Endothelial cell of umbilical vein (primary cell): ENCODE measurements at regions not wholly inside any gene's neighbourhood (a gene's known extent, or its start where the extent isn't known, plus 50 kb on each side); places are given as distances from the start of the nearest gene placed in this dataset.

Experiments used
- BruUV-seq: library from RNA; stranded (reverse); fragments of 400-500 nt; replicated peaks from 2 replicates; lab custom pipeline; 2021; lab: Mats Ljungman, UMichigan
- CTCF ChIA-PET: fragments of 300-600, 350-600 bp; sonication (Branson Sonifier 250); formaldehyde crosslinking; loops from one replicate; lab custom pipeline; 2021; ENCODE audit warnings: antibody characterized with exemption, inconsistent platforms; lab: Charles Lee
- POLR2A ChIA-PET: fragments of 300-600, 350-600 bp; sonication (Branson Sonifier 250); formaldehyde crosslinking; loops from one replicate; lab custom pipeline; 2021; ENCODE audit warnings: antibody characterized with exemption, inconsistent platforms; lab: Charles Lee
- DNase-seq: peaks from one replicate; pipeline ENCODE4 v3.0.0-alpha.2; 2011; ENCODE audit warnings: low read depth, low spot score
- FAIRE-seq: peaks from 2 replicates; lab custom pipeline; 2011; peaks lifted over from hg19 to GRCh38; lab: Jason Lieb, UNC
- H2AFZ ChIP-seq: 2 replicates; pipeline ENCODE4 v1.6.0; 2012; ENCODE audit warnings: low read depth, low read length, control low read depth, inconsistent platforms
- H3K27ac ChIP-seq: 2 replicates; pipeline ENCODE4 v1.5.1; 2011; ENCODE audit warnings: low read depth, mild to moderate bottlenecking, control low read depth, low read length, moderate library complexity; ENCODE audit not compliant: insufficient read depth
- H3K27me3 ChIP-seq, 2 experiments: 2 replicates each; pipeline versions ENCODE4 v1.6.0 to v1.6.1; 2011; ENCODE audit warnings: low read length in 2 of 2, mixed read lengths in 1 of 2; ENCODE audit not compliant: control insufficient read depth in 2 of 2, insufficient read depth in 2 of 2
- H3K36me3 ChIP-seq, 2 experiments: 2 replicates in 1 of 2; 3 replicates in 1 of 2; pipeline ENCODE4 v1.5.1; 2011; ENCODE audit warnings: low read length in 2 of 2, mild to moderate bottlenecking in 1 of 2, moderate library complexity in 1 of 2; ENCODE audit not compliant: control insufficient read depth in 2 of 2, insufficient read depth in 2 of 2; ENCODE audit errors: extremely low read depth in 1 of 2
- H3K4me1 ChIP-seq: 3 replicates; pipeline ENCODE4 v1.5.1; 2011; ENCODE audit warnings: mild to moderate bottlenecking, low read length; ENCODE audit not compliant: control insufficient read depth, insufficient read depth; ENCODE audit errors: extremely low read depth
- H3K4me2 ChIP-seq: 2 replicates; pipeline ENCODE4 v1.6.1; 2011; ENCODE audit warnings: low read length, control low read depth, mixed read lengths; ENCODE audit not compliant: insufficient read depth
- H3K4me3 ChIP-seq, 3 experiments: fragments of 200-600 bp in 1 of 3; sonication (generic), shearing (Covaris generic) in 1 of 3; replicated peaks in 1 of 3; 2 replicates each; pipeline ENCODE4 v1.5.1; 2011 to 2016; ENCODE audit warnings: control low read depth in 3 of 3, low read length in 3 of 3, mild to moderate bottlenecking in 2 of 3, inconsistent platforms in 1 of 3, low read depth in 1 of 3, moderate library complexity in 1 of 3; ENCODE audit not compliant: insufficient read depth in 1 of 3
- H3K79me2 ChIP-seq: 2 replicates; pipeline ENCODE4 v1.6.0; 2012; ENCODE audit warnings: low read length, inconsistent platforms; ENCODE audit not compliant: control insufficient read depth, insufficient read depth
- H3K9ac ChIP-seq: replicated peaks from 2 replicates; pipeline ENCODE3; 2011; ENCODE audit warnings: low read length, control low read depth; ENCODE audit not compliant: insufficient read depth; ENCODE audit errors: extremely low read depth
- H3K9me1 ChIP-seq: replicated peaks from 3 replicates; pipeline ENCODE4 v1.6.0; 2011; ENCODE audit warnings: mild to moderate bottlenecking, low read length; ENCODE audit not compliant: control insufficient read depth, insufficient read depth; ENCODE audit errors: extremely low read depth
- H3K9me3 ChIP-seq: replicated peaks from 2 replicates; pipeline ENCODE4 v1.5.1; 2012; ENCODE audit warnings: low read length, inconsistent platforms; ENCODE audit not compliant: control insufficient read depth, insufficient read depth
- H4K20me1 ChIP-seq: replicated peaks from 2 replicates; pipeline ENCODE3; 2011; ENCODE audit warnings: mild to moderate bottlenecking, low read length; ENCODE audit not compliant: control insufficient read depth, insufficient read depth; ENCODE audit errors: extremely low read depth
- CTCF ChIP-seq, 2 donors: IDR thresholded peaks; 1 replicate in 1 of 2; 2 replicates in 1 of 2; pipeline ENCODE4 v1.5.1; 2011; ENCODE audit warnings: low read length in 2 of 2, mild to moderate bottlenecking in 2 of 2, moderate library complexity in 2 of 2, control low read depth in 1 of 2, inconsistent platforms in 1 of 2, low read depth in 1 of 2; ENCODE audit not compliant: insufficient read depth in 1 of 2; ENCODE audit errors: extremely low read depth in 1 of 2
- EZH2 ChIP-seq: IDR thresholded peaks from 2 replicates; pipeline ENCODE4 v1.6.1; 2012; ENCODE audit warnings: borderline replicate concordance, low read depth, mild to moderate bottlenecking, moderate library complexity, low read length, inconsistent platforms; ENCODE audit not compliant: severe bottlenecking
- FOS ChIP-seq: IDR thresholded peaks from 2 replicates; pipeline ENCODE4 v1.6.1; 2011; ENCODE audit warnings: mild to moderate bottlenecking, low read length, moderate library complexity, borderline replicate concordance; ENCODE audit not compliant: insufficient read depth
- GATA2 ChIP-seq: IDR thresholded peaks from 2 replicates; pipeline ENCODE4 v1.7.0; 2011; ENCODE audit warnings: low read depth, mild to moderate bottlenecking, moderate library complexity, mixed read lengths, low read length; ENCODE audit not compliant: insufficient read length, insufficient read depth
- JUN ChIP-seq: IDR thresholded peaks from 2 replicates; pipeline ENCODE4 v1.6.1; 2011; ENCODE audit warnings: borderline replicate concordance, low read depth; ENCODE audit not compliant: insufficient read length, insufficient read depth
- MYC ChIP-seq: IDR thresholded peaks from one replicate; pipeline ENCODE4 v1.6.1; 2011; ENCODE audit warnings: mild to moderate bottlenecking, low read depth, low read length
- POLR2A ChIP-seq: IDR thresholded peaks from 2 replicates; pipeline ENCODE4 v1.6.1; 2012; ENCODE audit warnings: low read depth, mild to moderate bottlenecking, control low read depth, low read length
- POLR2AphosphoS5 ChIP-seq: IDR thresholded peaks from 2 replicates; pipeline ENCODE4 v1.6.1; 2012; ENCODE audit warnings: low read depth, mild to moderate bottlenecking, control low read depth, low read length, moderate library complexity; ENCODE audit not compliant: insufficient read depth
- dilution Hi-C: fragments of 300-500 bp; cut with MboI; formaldehyde crosslinking; loops from one replicate; pipeline ENCODE4 v1.15.0; 2019; ENCODE audit warnings: low sequenced_read_pairs; ENCODE audit not compliant: extremely low pct_ligation_motif_present
- intact Hi-C: fragments of 100-400 bp; cut with micrococcal nuclease; formaldehyde crosslinking; loops from one replicate; pipeline ENCODE4 v1.10.0; 2022
- TF ChIP-seq, protein P1 (sequence below): IDR thresholded peaks from 2 replicates; pipeline ENCODE4 v1.6.1; 2011; ENCODE audit not compliant: insufficient read depth, insufficient read length

DNA sequence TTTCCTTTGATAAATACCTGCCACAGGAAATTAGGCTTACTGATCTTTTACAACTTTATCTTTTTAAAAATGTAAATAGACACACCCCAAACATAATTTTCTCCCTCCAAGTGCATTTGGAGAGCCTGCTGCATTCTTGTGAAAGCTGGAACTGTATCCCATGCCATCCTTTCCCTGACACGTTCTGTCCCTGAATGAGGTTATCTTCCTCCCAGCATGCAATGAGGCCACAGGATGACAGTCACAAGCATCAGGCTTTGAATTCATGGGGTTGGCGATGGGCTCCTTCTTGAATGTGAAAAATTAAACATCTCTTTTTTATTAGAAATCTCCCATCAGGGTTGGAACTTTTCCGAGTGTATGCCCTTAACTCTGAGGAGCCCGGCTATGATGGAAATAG, 77.8 kb downstream of the CTAGE1 start:
- no peak for TF ChIP-seq POLR2A
- TF ChIP-seq POLR2AphosphoS5 = no peak
- no peak for TF ChIP-seq CTCF (IDR thresholded peaks at IDR 0.05; ENCODE audit: extremely low read depth in 1 of 2, insufficient read depth in 1 of 2, low read depth in 1 of 2, low read length in 2 of 2)
- no peak for TF ChIP-seq EZH2
- TF ChIP-seq, protein P1, sequence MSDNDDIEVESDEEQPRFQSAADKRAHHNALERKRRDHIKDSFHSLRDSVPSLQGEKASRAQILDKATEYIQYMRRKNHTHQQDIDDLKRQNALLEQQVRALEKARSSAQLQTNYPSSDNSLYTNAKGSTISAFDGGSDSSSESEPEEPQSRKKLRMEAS = no peak
- TF ChIP-seq GATA2 = no peak
- TF ChIP-seq JUN = no peak
- no peak for TF ChIP-seq MYC
- no peak for TF ChIP-seq FOS
- CTCF ChIA-PET = no interaction called here
- DNase-seq = no peak
- no peaks in the 10 kb centered on the region for H3K79me2 ChIP-seq
- H2AFZ ChIP-seq = no peak overlapping the region
- H3K36me3 ChIP-seq = no peaks in the 10 kb centered on the region
- no peak overlapping the region for H3K4me2 ChIP-seq
- H3K9me3 ChIP-seq = no peaks in the 10 kb centered on the region
- no peak overlapping the region for H3K27ac ChIP-seq
- POLR2A ChIA-PET = no interaction called here
- H4K20me1 ChIP-seq = no peaks in the 10 kb centered on the region
- H3K4me1 ChIP-seq = peaks cover 19% of the 10 kb centered on the region
- no peak for FAIRE-seq
- BruUV-seq = no TSS peak
- intact Hi-C loops = loop anchor here (10.0 kb wide), 2 partner anchors 135 to 365 kb away; no protein-coding TSS in a partner anchor
- H3K4me3 ChIP-seq = no peak overlapping the region
- no peaks in the 10 kb centered on the region for H3K9me1 ChIP-seq
- no peak overlapping the region for H3K9ac ChIP-seq
- H3K27me3 ChIP-seq = no peaks in the 10 kb centered on the region
- dilution Hi-C loops = no loop called here
